Colonic mucosa (tissue), 4 donors: ENCODE measurements at regions not wholly inside any gene's neighbourhood (a gene's known extent, or its start where the extent isn't known, plus 50 kb on each side); places are given as distances from the start of the nearest gene placed in this dataset.

Experiments
- DNase-seq: peaks from one replicate; pipeline ENCODE4 v3.0.0-alpha.2; 2020
- H3K27ac ChIP-seq: fragments of 200-600 bp; one replicate; pipeline ENCODE4 v1.8.0; 2021
- H3K27me3 ChIP-seq: fragments of 200-600 bp; one replicate; pipeline ENCODE4 v1.8.0; 2021
- H3K36me3 ChIP-seq: fragments of 200-600 bp; one replicate; pipeline ENCODE4 v1.8.0; 2021
- H3K4me1 ChIP-seq: fragments of 200-600 bp; one replicate; pipeline ENCODE4 v1.8.0; 2021; ENCODE audit warnings: mild to moderate bottlenecking
- H3K4me3 ChIP-seq: fragments of 200-600 bp; one replicate; pipeline ENCODE4 v1.8.0; 2021
- H3K9ac ChIP-seq, 2 donors: one replicate each; pipeline ENCODE4 v1.7.0; 2013; ENCODE audit warnings: control low read depth in 2 of 2, low read depth in 2 of 2, low read length in 2 of 2
- H3K9me3 ChIP-seq: fragments of 200-600 bp; one replicate; pipeline ENCODE4 v1.8.0; 2021
- CTCF ChIP-seq: fragments of 200-600 bp; IDR thresholded peaks from one replicate; pipeline ENCODE4 v1.8.0; 2022; ENCODE audit warnings: antibody characterized with exemption, mild to moderate bottlenecking
- intact Hi-C: fragments of 100-400 bp; cut with DNase I; formaldehyde crosslinking; loops from one replicate; pipeline ENCODE4 v1.14.1; 2022
- donor health status: healthy.
- donor health status: DM: no; HTN: no; CAD: no.
- donor health status: DM: no; HTN: no; CAD: no.

- Histone ChIP-seq H3K27ac (no peak overlapping the region), H3K4me1 (no peaks in the 10 kb centered on the region), H3K36me3 (no peaks in the 10 kb centered on the region), H3K4me3 (no peak overlapping the region), H3K9me3 (no peaks in the 10 kb centered on the region), H3K27me3 (no peaks in the 10 kb centered on the region), H3K9ac (no peak overlapping the region)
- intact Hi-C loops: no loop called here
- no peak for DNase-seq
- TF ChIP-seq CTCF: no peak
These were observed 479.5 kb downstream of the PLPP3 start for GRCh38 chr1:56099766-56100265.

- Histone ChIP-seq H3K27me3 (no peaks in the 10 kb centered on the region), H3K9me3 (no peaks in the 10 kb centered on the region), H3K4me1 (no peaks in the 10 kb centered on the region), H3K36me3 (no peaks in the 10 kb centered on the region), H3K9ac (no peak overlapping the region), H3K4me3 (no peak overlapping the region), H3K27ac (no peak overlapping the region)
- DNase-seq: no peak
- no peak for TF ChIP-seq CTCF
- intact Hi-C loops: no loop called here
These were observed 480.4 kb downstream of the PLPP3 start for GRCh38 chr1:56098946-56099345.

- H3K36me3 ChIP-seq: no peaks in the 10 kb centered on the region
- H3K27ac ChIP-seq: no peak overlapping the region
- no peaks in the 10 kb centered on the region for H3K4me1 ChIP-seq
- H3K9me3 ChIP-seq: no peaks in the 10 kb centered on the region
- no peak for TF ChIP-seq CTCF
- no peak overlapping the region for H3K9ac ChIP-seq
- H3K27me3 ChIP-seq: no peaks in the 10 kb centered on the region
- intact Hi-C loops: no loop called here
- no peak overlapping the region for H3K4me3 ChIP-seq
- DNase-seq: no peak
These were observed 481.6 kb downstream of the PLPP3 start for GRCh38 chr1:56097713-56098112.

- TF ChIP-seq CTCF: no peak
- no peak for DNase-seq
- no peak overlapping the region for H3K9ac ChIP-seq
- no peaks in the 10 kb centered on the region for H3K27me3 ChIP-seq
- no peak overlapping the region for H3K4me3 ChIP-seq
- no peaks in the 10 kb centered on the region for H3K9me3 ChIP-seq
- intact Hi-C loops: no loop called here
- H3K36me3 ChIP-seq: no peaks in the 10 kb centered on the region
- H3K27ac ChIP-seq: no peak overlapping the region
- no peaks in the 10 kb centered on the region for H3K4me1 ChIP-seq
These were observed 483.4 kb downstream of the PLPP3 start for GRCh38 chr1:56095696-56096665.

GRCh38 chr1:56094168-56094567 is 485.2 kb downstream of the PLPP3 start:
- no peak overlapping the region for H3K9ac ChIP-seq

More at GRCh38 chr1:56094168-56094567, 485.2 kb downstream of the PLPP3 start:
- Histone ChIP-seq H3K36me3 (no peaks in the 10 kb centered on the region), H3K9me3 (no peaks in the 10 kb centered on the region), H3K4me3 (no peak overlapping the region), H3K27me3 (no peaks in the 10 kb centered on the region), H3K27ac (no peak overlapping the region), H3K4me1 (no peaks in the 10 kb centered on the region)
- DNase-seq: no peak
- intact Hi-C loops: no loop called here
- no peak for TF ChIP-seq CTCF
